HepG2 (cell line): ENCODE measurements at regions not wholly inside any gene's neighbourhood (a gene's known extent, or its start where the extent isn't known, plus 50 kb on each side); places are given as distances from the start of the nearest gene placed in this dataset.

Experiments used
- CTCF ChIP-seq: sonication (generic); formaldehyde crosslinking; IDR thresholded peaks from 2 replicates; pipeline ENCODE4 v1.5.0; 2020; ENCODE audit warnings: mild to moderate bottlenecking, missing genetic modification reagents, moderate library complexity
- FOXA3 ChIP-seq: IDR thresholded peaks from 2 replicates; pipeline ENCODE4 v1.6.1; 2016; ENCODE audit warnings: missing genetic modification reagents, missing compliant biosample characterization
- MAX ChIP-seq: IDR thresholded peaks from 2 replicates; pipeline ENCODE4 v1.6.1; 2012; ENCODE audit warnings: inconsistent platforms
- MIXL1 ChIP-seq: IDR thresholded peaks from 2 replicates; pipeline ENCODE4 v1.6.1; 2016
- SMC3 ChIP-seq: IDR thresholded peaks from 2 replicates; pipeline ENCODE4 v1.6.1; 2011; ENCODE audit warnings: low read length, improper control_type of control experiment
- TFDP1 ChIP-seq: IDR thresholded peaks from 2 replicates; pipeline ENCODE4 v1.6.1; 2016; ENCODE audit warnings: missing compliant biosample characterization, missing genetic modification reagents, borderline replicate concordance
- USF2 ChIP-seq, 2 experiments: sonication (generic) in 1 of 2; formaldehyde crosslinking in 1 of 2; IDR thresholded peaks; 2 replicates each; pipeline versions ENCODE4 v1.5.1 to v1.6.1; 2011 to 2020; ENCODE audit warnings: borderline replicate concordance in 1 of 2, low read depth in 1 of 2, low read length in 1 of 2, mild to moderate bottlenecking in 1 of 2, missing genetic modification reagents in 1 of 2, moderate library complexity in 1 of 2
- ZBTB3 ChIP-seq: sonication (generic); formaldehyde crosslinking; IDR thresholded peaks from 2 replicates; pipeline ENCODE4 v1.4.0; 2020; ENCODE audit warnings: low read depth, mild to moderate bottlenecking, moderate library complexity, missing genetic modification reagents, borderline replicate concordance

- TF ChIP-seq CTCF (peak; percentile 55), MAX (peak; percentile 43; the same call in 1 of the 2 replicates), TFDP1 (peak; percentile 46; the same call in 1 of the 2 replicates), SMC3 (peak; percentile 57), FOXA3 (CRISPR knock-in tag) (peak; percentile 34; the same call in 1 of the 2 replicates), ZBTB3 (CRISPR knock-in tag) (no peak), MIXL1 (CRISPR knock-in tag) (0 out of 2 replicates have a peak, but pooled peaks have one; percentile 25), USF2 (IDR thresholded peaks at IDR 0.05; ENCODE audit: low read depth, low read length) (0 out of 2 replicates have a peak, but pooled peaks have one; percentile 49), USF2 (CRISPR knock-in tag; IDR thresholded peaks at IDR 0.05; ENCODE audit: borderline replicate concordance) (peak; percentile 67; the same call in 1 of the 2 replicates)
Measured at GRCh38 chr6:67009818-67010217, 1302.8 kb upstream of the EYS start (continued).
